SU-DHL-6 (cell line): ENCODE measurements at regions not wholly inside any gene's neighbourhood (a gene's known extent, or its start where the extent isn't known, plus 50 kb on each side); places are given as distances from the start of the nearest gene placed in this dataset.

Experiments used
- EZH2phosphoT487 ChIP-seq: fragments of 200-600 bp; sonication (generic), shearing (Covaris generic); conservative IDR thresholded peaks from 2 replicates; pipeline ENCODE4 v1.6.1; 2018; ENCODE audit warnings: mild to moderate bottlenecking, antibody characterized with exemption, low read length, moderate library complexity, mixed read lengths
- TF ChIP-seq, protein P1 (sequence below): fragments of 200-600 bp; sonication (generic); IDR thresholded peaks from one replicate; pipeline ENCODE4 v1.5.1; 2017; ENCODE audit warnings: antibody characterized with exemption, mild to moderate bottlenecking, low read length, moderate library complexity; ENCODE audit not compliant: insufficient read depth, poor library complexity, severe bottlenecking

DNA sequence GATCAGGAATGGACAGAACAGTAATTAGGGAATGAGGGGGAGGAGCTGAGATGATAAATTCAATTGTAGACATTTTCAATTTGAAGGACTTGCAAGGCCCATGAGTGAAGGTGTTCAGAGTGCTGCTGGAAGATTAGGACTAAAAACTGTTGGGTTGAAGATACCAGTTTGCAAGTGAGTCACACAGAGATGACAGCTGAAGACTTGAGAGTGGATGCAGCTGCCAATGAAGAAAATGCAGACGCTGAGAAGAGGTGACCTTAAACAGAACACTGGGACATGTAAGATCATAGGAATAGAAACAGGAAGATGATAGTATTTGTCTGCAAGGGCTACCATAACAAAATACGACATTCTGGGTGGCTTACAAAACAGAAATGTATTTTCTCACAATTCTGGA, 1716.5 kb upstream of the SLC10A2 start:
- TF ChIP-seq, protein P1, sequence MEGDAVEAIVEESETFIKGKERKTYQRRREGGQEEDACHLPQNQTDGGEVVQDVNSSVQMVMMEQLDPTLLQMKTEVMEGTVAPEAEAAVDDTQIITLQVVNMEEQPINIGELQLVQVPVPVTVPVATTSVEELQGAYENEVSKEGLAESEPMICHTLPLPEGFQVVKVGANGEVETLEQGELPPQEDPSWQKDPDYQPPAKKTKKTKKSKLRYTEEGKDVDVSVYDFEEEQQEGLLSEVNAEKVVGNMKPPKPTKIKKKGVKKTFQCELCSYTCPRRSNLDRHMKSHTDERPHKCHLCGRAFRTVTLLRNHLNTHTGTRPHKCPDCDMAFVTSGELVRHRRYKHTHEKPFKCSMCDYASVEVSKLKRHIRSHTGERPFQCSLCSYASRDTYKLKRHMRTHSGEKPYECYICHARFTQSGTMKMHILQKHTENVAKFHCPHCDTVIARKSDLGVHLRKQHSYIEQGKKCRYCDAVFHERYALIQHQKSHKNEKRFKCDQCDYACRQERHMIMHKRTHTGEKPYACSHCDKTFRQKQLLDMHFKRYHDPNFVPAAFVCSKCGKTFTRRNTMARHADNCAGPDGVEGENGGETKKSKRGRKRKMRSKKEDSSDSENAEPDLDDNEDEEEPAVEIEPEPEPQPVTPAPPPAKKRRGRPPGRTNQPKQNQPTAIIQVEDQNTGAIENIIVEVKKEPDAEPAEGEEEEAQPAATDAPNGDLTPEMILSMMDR = no peak
- TF ChIP-seq EZH2phosphoT487 = no peak
